IMR-90 (cell line): ENCODE measurements at regions not wholly inside any gene's neighbourhood (a gene's known extent, or its start where the extent isn't known, plus 50 kb on each side); places are given as distances from the start of the nearest gene placed in this dataset.
A peak's percentile ranks its signal among the peaks of the same experiment; 100 is the strongest.

Source experiments
- ATAC-seq: fragments of 200-7000 bp; cut with Tn5 transposase; 2 replicates; pipeline ENCODE4 v1.9.1; 2020; ENCODE audit warnings: low read depth, mild to moderate bottlenecking, moderate library complexity
- BruUV-seq: library from RNA; stranded (reverse); fragments of 400-500 nt; replicated peaks from 2 replicates; lab custom pipeline; 2021; lab: Mats Ljungman, UMichigan
- CTCF ChIA-PET: fragments of 300-600 bp; formaldehyde crosslinking; extraction: SDS; loops from one replicate; lab custom pipeline; 2021; ENCODE audit warnings: antibody characterized with exemption; lab: Yijun Ruan, JAX
- POLR2A ChIA-PET: fragments of 300-600 bp; sonication (Branson Sonifier 250); formaldehyde crosslinking; loops from one replicate; lab custom pipeline; 2022; ENCODE audit warnings: antibody characterized with exemption; ENCODE audit not compliant: unreplicated experiment; lab: Charles Lee
- DNase-seq: peaks from one replicate; pipeline ENCODE4 v3.0.0; 2013
- H2AFZ ChIP-seq: replicated peaks from 2 replicates; pipeline ENCODE3; 2013; ENCODE audit warnings: low read length, mild to moderate bottlenecking; ENCODE audit not compliant: poor library complexity
- H2AK5ac ChIP-seq: 2 replicates; pipeline ENCODE4 v1.6.1; 2013; ENCODE audit warnings: low read depth, low read length, inconsistent platforms
- H2AK9ac ChIP-seq: replicated peaks from 2 replicates; pipeline ENCODE3; 2013; ENCODE audit warnings: mild to moderate bottlenecking, low read depth, low read length, moderate library complexity; ENCODE audit not compliant: poor library complexity
- H2BK120ac ChIP-seq: 2 replicates; pipeline ENCODE4 v1.6.1; 2013; ENCODE audit warnings: low read depth, low read length, inconsistent platforms
- H2BK15ac ChIP-seq: 3 replicates; pipeline ENCODE4 v1.6.1; 2013; ENCODE audit warnings: low read depth, low read length, inconsistent platforms
- H2BK20ac ChIP-seq: 2 replicates; pipeline ENCODE4 v1.6.1; 2013; ENCODE audit warnings: low read depth, mild to moderate bottlenecking, inconsistent platforms, low read length, moderate library complexity
- H2BK5ac ChIP-seq: 2 replicates; pipeline ENCODE4 v1.6.1; 2013; ENCODE audit warnings: mild to moderate bottlenecking, low read depth, low read length, inconsistent platforms; ENCODE audit not compliant: poor library complexity, severe bottlenecking
- H3K14ac ChIP-seq: replicated peaks from 2 replicates; pipeline ENCODE4 v1.6.1; 2013; ENCODE audit warnings: low read depth, low read length, inconsistent platforms
- H3K18ac ChIP-seq: 2 replicates; pipeline ENCODE4 v1.6.1; 2013; ENCODE audit warnings: low read depth, low read length, control low read depth
- H3K23ac ChIP-seq: 2 replicates; pipeline ENCODE4 v1.6.1; 2013; ENCODE audit warnings: low read depth, low read length, inconsistent platforms
- H3K27ac ChIP-seq: 2 replicates; pipeline ENCODE4 v1.5.1; 2013; ENCODE audit warnings: mild to moderate bottlenecking, control low read depth, low read length; ENCODE audit not compliant: insufficient read depth
- H3K27me3 ChIP-seq: 2 replicates; pipeline ENCODE4 v1.6.1; 2013; ENCODE audit warnings: low read length; ENCODE audit not compliant: control insufficient read depth, insufficient read depth
- H3K36me3 ChIP-seq: 2 replicates; pipeline ENCODE4 v1.6.1; 2013; ENCODE audit warnings: low read length, mixed read lengths; ENCODE audit not compliant: control insufficient read depth, insufficient read depth
- H3K4ac ChIP-seq: 2 replicates; pipeline ENCODE4 v1.6.1; 2013; ENCODE audit warnings: low read depth, low read length, inconsistent platforms
- H3K4me1 ChIP-seq: 2 replicates; pipeline ENCODE4 v1.6.1; 2013; ENCODE audit warnings: low read length, mixed read lengths; ENCODE audit not compliant: control insufficient read depth, insufficient read depth
- H3K4me2 ChIP-seq: 2 replicates; pipeline ENCODE4 v1.6.1; 2013; ENCODE audit warnings: low read depth, mild to moderate bottlenecking, control low read depth, low read length, moderate library complexity
- H3K4me3 ChIP-seq: 2 replicates; pipeline ENCODE4 v1.5.1; 2013; ENCODE audit warnings: low read depth, mild to moderate bottlenecking, control low read depth, low read length, moderate library complexity; ENCODE audit not compliant: insufficient read depth
- H3K56ac ChIP-seq: 2 replicates; pipeline ENCODE4 v1.6.1; 2013; ENCODE audit warnings: low read length, inconsistent platforms; ENCODE audit not compliant: insufficient read depth; ENCODE audit errors: extremely low read depth
- H3K79me1 ChIP-seq, 2 experiments: 2 replicates each; pipeline ENCODE4 v1.6.1; 2013; ENCODE audit warnings: low read length in 2 of 2, inconsistent platforms in 1 of 2, low read depth in 1 of 2
- H3K9ac ChIP-seq: 2 replicates; pipeline ENCODE4 v1.6.1; 2013; ENCODE audit warnings: low read depth, low read length, control low read depth
- H3K9me1 ChIP-seq: 2 replicates; pipeline ENCODE4 v1.6.1; 2013; ENCODE audit warnings: low read length, inconsistent platforms; ENCODE audit not compliant: insufficient read depth
- H3K9me3 ChIP-seq: 2 replicates; pipeline ENCODE4 v1.6.1; 2013; ENCODE audit warnings: low read length; ENCODE audit not compliant: control insufficient read depth, insufficient read depth
- H4K20me1 ChIP-seq: 2 replicates; pipeline ENCODE4 v1.6.1; 2013; ENCODE audit warnings: low read length, inconsistent platforms; ENCODE audit not compliant: insufficient read depth
- H4K5ac ChIP-seq: 2 replicates; pipeline ENCODE4 v1.6.1; 2013; ENCODE audit warnings: mild to moderate bottlenecking, low read depth, low read length, control low read depth
- H4K8ac ChIP-seq, 2 experiments: 2 replicates each; pipeline ENCODE4 v1.6.1; 2013; ENCODE audit warnings: low read depth in 2 of 2, low read length in 2 of 2, control low read depth in 1 of 2, inconsistent platforms in 1 of 2
- H4K91ac ChIP-seq: 2 replicates; pipeline ENCODE4 v1.6.1; 2013; ENCODE audit warnings: low read depth, low read length, inconsistent platforms; ENCODE audit not compliant: insufficient read depth
- BHLHE40 ChIP-seq: fragments of 150-350 bp; IDR thresholded peaks from 2 replicates; pipeline ENCODE4 v1.6.1; 2016; ENCODE audit warnings: mild to moderate bottlenecking, low read depth, low read length
- CEBPB ChIP-seq: IDR thresholded peaks from 2 replicates; pipeline ENCODE4 v1.6.1; 2012; ENCODE audit warnings: low read depth, low read length, improper control_type of control experiment
- CHD1 ChIP-seq: IDR thresholded peaks from 2 replicates; pipeline ENCODE4 v1.6.1; 2012; ENCODE audit warnings: low read depth, low read length, improper control_type of control experiment
- ELK1 ChIP-seq: fragments of 150-350 bp; IDR thresholded peaks from 2 replicates; pipeline ENCODE4 v1.6.1; 2016; ENCODE audit warnings: low read depth, mild to moderate bottlenecking, low read length, moderate library complexity, borderline replicate concordance
- MAFK ChIP-seq: IDR thresholded peaks from 2 replicates; pipeline ENCODE4 v1.6.1; 2012; ENCODE audit warnings: low read depth, low read length, improper control_type of control experiment
- MAZ ChIP-seq: IDR thresholded peaks from 2 replicates; pipeline ENCODE4 v1.6.1; 2012; ENCODE audit warnings: low read depth, mild to moderate bottlenecking, low read length, improper control_type of control experiment, moderate library complexity, borderline replicate concordance
- POLR2A ChIP-seq: IDR thresholded peaks from 2 replicates; pipeline ENCODE4 v1.6.1; 2012; ENCODE audit warnings: mild to moderate bottlenecking, low read depth, low read length
- RAD21 ChIP-seq: IDR thresholded peaks from 2 replicates; pipeline ENCODE4 v1.6.1; 2012; ENCODE audit warnings: low read length, improper control_type of control experiment
- RCOR1 ChIP-seq: IDR thresholded peaks from 2 replicates; pipeline ENCODE4 v1.6.1; 2012; ENCODE audit warnings: mild to moderate bottlenecking, low read length, improper control_type of control experiment; ENCODE audit not compliant: insufficient replicate concordance
- RFX5 ChIP-seq: IDR thresholded peaks from 2 replicates; pipeline ENCODE4 v1.8.0; 2012; ENCODE audit warnings: low read depth, mild to moderate bottlenecking, low read length, moderate library complexity
- WGBS, 2 experiments: methylation state at CpG; one replicate each; pipeline versions ENCODE4 v1.1.5 to v1.1.7; 2013; ENCODE audit warnings: missing lambda C conversion rate in 2 of 2; ENCODE audit not compliant: insufficient read length in 1 of 2; ENCODE audit errors: extremely low coverage in 2 of 2; 5-methylcytosine and 5-hydroxymethylcytosine counted together
- dilution Hi-C: fragments of 300-500 bp; cut with HindIII; formaldehyde crosslinking; loops from one replicate; pipeline ENCODE4 v1.14.3; 2018; ENCODE audit warnings: low sequenced_read_pairs; ENCODE audit not compliant: unreplicated experiment
- in situ Hi-C: fragments of 300-500 bp; cut with MboI; formaldehyde crosslinking; loops from 3 replicates; pipeline ENCODE4 v1.14.3; 2019; ENCODE audit warnings: low sequenced_read_pairs, inconsistent platforms, mixed read lengths
- intact Hi-C: fragments of 100-400 bp; cut with micrococcal nuclease; formaldehyde crosslinking; loops from 2 replicates; pipeline ENCODE4 v1.10.0; 2022
- TF ChIP-seq, protein P1 (sequence below): fragments of 150-350 bp; IDR thresholded peaks from 2 replicates; pipeline ENCODE4 v1.6.1; 2017; ENCODE audit warnings: mild to moderate bottlenecking, antibody characterized with exemption, low read length, low read depth

- H4K20me1 ChIP-seq: no peaks in the 10 kb centered on the region
- H3K79me1 ChIP-seq: no peaks in the 10 kb centered on the region
- POLR2A ChIA-PET: no interaction called here
- H3K9ac ChIP-seq: no peak overlapping the region
- H3K56ac ChIP-seq: no peak overlapping the region
- H2AFZ ChIP-seq: no peak overlapping the region
- CTCF ChIA-PET: interaction anchor here (0.6 to 0.8 kb wide), 2 partner anchors 32 to 130 kb away, joined by 3 to 6 read pairs; no protein-coding TSS in a partner anchor
- H2BK15ac ChIP-seq: no peak overlapping the region
- WGBS, 2 experiments: no CpG with 5 or more reads among the region's 2 CpGs
- H4K8ac ChIP-seq: no peak overlapping the region
- H3K36me3 ChIP-seq: no peaks in the 10 kb centered on the region
- no peak overlapping the region for H2AK9ac ChIP-seq
- in situ Hi-C loops: no loop called here
- no peak for TF ChIP-seq RAD21
- no peak for TF ChIP-seq CHD1
- no peak for TF ChIP-seq RCOR1
- TF ChIP-seq, protein P1, sequence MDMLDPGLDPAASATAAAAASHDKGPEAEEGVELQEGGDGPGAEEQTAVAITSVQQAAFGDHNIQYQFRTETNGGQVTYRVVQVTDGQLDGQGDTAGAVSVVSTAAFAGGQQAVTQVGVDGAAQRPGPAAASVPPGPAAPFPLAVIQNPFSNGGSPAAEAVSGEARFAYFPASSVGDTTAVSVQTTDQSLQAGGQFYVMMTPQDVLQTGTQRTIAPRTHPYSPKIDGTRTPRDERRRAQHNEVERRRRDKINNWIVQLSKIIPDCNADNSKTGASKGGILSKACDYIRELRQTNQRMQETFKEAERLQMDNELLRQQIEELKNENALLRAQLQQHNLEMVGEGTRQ: no peak
- TF ChIP-seq CEBPB: no peak
- no peak for TF ChIP-seq ELK1
- no peak for TF ChIP-seq RFX5
- TF ChIP-seq BHLHE40: no peak
- no peak for TF ChIP-seq POLR2A
- TF ChIP-seq MAFK: no peak
- no peak for TF ChIP-seq MAZ
- H3K18ac ChIP-seq: no peak overlapping the region
- no peak overlapping the region for H2BK5ac ChIP-seq
- no peak overlapping the region for H3K4ac ChIP-seq
- no peak overlapping the region for H3K23ac ChIP-seq
- peaks cover 6% of the 10 kb centered on the region; the same call in 1 of the 2 replicates for H3K4me1 ChIP-seq
- no TSS peak for BruUV-seq
- no peak overlapping the region for H3K27ac ChIP-seq
- no peak overlapping the region for H4K5ac ChIP-seq
- H3K9me1 ChIP-seq: no peaks in the 10 kb centered on the region
- intact Hi-C loops: no loop called here
- no peak overlapping the region; the same call in 1 of the 2 replicates for H3K4me2 ChIP-seq
- H3K14ac ChIP-seq: no peak overlapping the region
- no peak overlapping the region for H2BK20ac ChIP-seq
- H2AK5ac ChIP-seq: no peak overlapping the region
- no peaks in the 10 kb centered on the region for H3K9me3 ChIP-seq
- no peak for DNase-seq
- no peak overlapping the region for H4K91ac ChIP-seq
- H3K27me3 ChIP-seq: peaks cover 5% of the 10 kb centered on the region; the same call in 1 of the 2 replicates
- no peak overlapping the region for H2BK120ac ChIP-seq
- peak; percentile 44 for ATAC-seq
- dilution Hi-C loops: no loop called here
- no peak overlapping the region for H3K4me3 ChIP-seq
These were observed 162.7 kb downstream of the BMP4 start for GRCh38 chr14:53793790-53794505.
